ENCODE measurements at regions not wholly inside any gene's neighbourhood (a gene's known extent, or its start where the extent isn't known, plus 50 kb on each side); places are given as distances from the start of the nearest gene placed in this dataset.

- TF ChIP-seq CTCF (IDR thresholded peaks at IDR 0.05; ENCODE audit: low read depth, low read length, missing input control) (peak; percentile 23), TAF1 (conservative IDR thresholded peaks at IDR 0.05) (no peak), HNF4A (conservative IDR thresholded peaks at IDR 0.05) (peak; percentile 27 to 60)
Observed at GRCh38 chr20:22490287-22491193, 93.8 kb downstream of the FOXA2 start (continued).

- H3K36me3 ChIP-seq (ENCODE audit: control insufficient read depth in 4 of 4, insufficient read depth in 3 of 4, low read depth in 1 of 4, low read length in 3 of 4): no peaks in the 10 kb centered on the region
- no peaks in the 10 kb centered on the region for H3K27me3 ChIP-seq (ENCODE audit: control insufficient read depth in 4 of 4, insufficient read depth in 4 of 4, low read length in 3 of 4)
- TF ChIP-seq EGR1 (IDR thresholded peaks at IDR 0.05; ENCODE audit: low read depth in 2 of 2) (no peak), ATF3 (IDR thresholded peaks at IDR 0.05) (no peak), MAX (IDR thresholded peaks at IDR 0.05) (peak; percentile 39), FOXA1 (IDR thresholded peaks at IDR 0.05) (no peak), GABPA (IDR thresholded peaks at IDR 0.05 in 1 of 2, conservative IDR thresholded peaks at IDR 0.05 in 1 of 2) (no peak), REST (IDR thresholded peaks at IDR 0.05) (peak; percentile 24), FOXA2 (IDR thresholded peaks at IDR 0.05) (peak; percentile 13), YY1 (IDR thresholded peaks at IDR 0.05) (peak; percentile 25), ZBTB33 (IDR thresholded peaks at IDR 0.05) (no peak)
- peak overlapping the region in 1 of 2 donors; percentile 76 for H3K9ac ChIP-seq (ENCODE audit: low read depth in 1 of 2, low read length in 2 of 2)
- DNase-seq (ENCODE audit: low spot score): no peak
- peak overlapping the region; percentile 90 to 97 for H3K27ac ChIP-seq (ENCODE audit: low read depth in 1 of 2, low read length in 2 of 2)
- H3K9me3 ChIP-seq (ENCODE audit: control insufficient read depth in 4 of 4, low read length in 3 of 4): no peaks in the 10 kb centered on the region
- H3K4me1 ChIP-seq (ENCODE audit: control insufficient read depth in 4 of 4, insufficient read depth in 4 of 4, low read length in 3 of 4): peaks cover 5 to 40% (median 27%) of the 10 kb centered on the region in 4 donors
- H3K4me3 ChIP-seq (ENCODE audit: low read depth in 1 of 3, low read length in 3 of 3): no peak overlapping the region
- 34% methylated on average over 11 of the region's 11 CpGs for WGBS
Observed at GRCh38 chr20:22489626-22490286, 94.6 kb downstream of the FOXA2 start.

Data from liver (tissue), 8 donors.